ENCODE measurements at regions not wholly inside any gene's neighbourhood (a gene's known extent, or its start where the extent isn't known, plus 50 kb on each side); places are given as distances from the start of the nearest gene placed in this dataset.

- no peak for DNase-seq
These were observed 1150.8 kb downstream of the SI start for GRCh38 chr3:163927521-163927920.

DNA sequence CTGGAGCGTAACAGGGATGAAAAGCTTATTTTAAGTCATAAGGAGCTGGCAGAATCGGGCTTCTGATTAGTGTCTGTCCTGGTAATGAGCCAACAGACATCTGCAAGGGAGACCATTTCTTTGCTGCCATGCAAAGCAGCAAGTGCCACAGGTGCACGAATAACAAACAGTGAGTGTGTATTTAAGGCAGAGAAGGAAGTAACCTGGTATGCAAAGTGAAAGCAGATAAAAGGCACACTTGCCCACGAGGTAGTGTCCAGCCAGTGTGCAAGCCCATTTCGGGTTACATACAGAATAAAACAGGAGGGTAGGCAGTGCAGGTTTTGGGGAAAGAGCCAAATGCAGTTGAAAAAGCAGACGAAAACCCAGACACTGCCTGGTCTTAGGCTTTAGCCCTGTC is 1153.7 kb downstream of the SI start:
- no peak for DNase-seq

DNA sequence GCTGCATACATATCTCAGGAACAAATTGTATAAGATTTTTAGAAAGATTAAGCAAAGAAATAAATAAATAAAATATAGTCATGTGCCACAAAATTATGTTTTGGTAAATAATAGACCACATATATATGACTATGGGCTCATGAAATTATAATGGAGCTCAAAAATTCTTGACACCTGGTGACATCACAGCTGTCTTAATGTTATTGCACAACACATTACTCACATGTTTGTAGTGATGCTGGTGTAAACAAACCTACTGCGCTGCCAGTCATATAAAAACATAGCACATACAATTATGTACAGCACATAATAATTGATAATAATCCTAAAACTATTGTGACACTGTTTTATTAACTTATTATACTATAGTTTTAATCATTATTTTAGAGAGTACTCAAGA is 1159.1 kb downstream of the SI start:
- no peak for DNase-seq

- no peak for DNase-seq
These were observed 1161.4 kb downstream of the SI start for GRCh38 chr3:163916596-163917560.

GRCh38 chr3:163915280-163915679 is 1163.0 kb downstream of the SI start:
- DNase-seq: no peak

GRCh38 chr3:163914567-163914966 is 1163.7 kb downstream of the SI start:
- no peak for DNase-seq

- no peak for DNase-seq
These were observed 1186.5 kb downstream of the SI start for GRCh38 chr3:163891771-163892170.

- DNase-seq: no peak
These were observed 1187.6 kb downstream of the SI start for GRCh38 chr3:163890661-163891060.

- no peak for DNase-seq
These were observed 1199.1 kb downstream of the SI start for GRCh38 chr3:163879172-163879571.

DNA sequence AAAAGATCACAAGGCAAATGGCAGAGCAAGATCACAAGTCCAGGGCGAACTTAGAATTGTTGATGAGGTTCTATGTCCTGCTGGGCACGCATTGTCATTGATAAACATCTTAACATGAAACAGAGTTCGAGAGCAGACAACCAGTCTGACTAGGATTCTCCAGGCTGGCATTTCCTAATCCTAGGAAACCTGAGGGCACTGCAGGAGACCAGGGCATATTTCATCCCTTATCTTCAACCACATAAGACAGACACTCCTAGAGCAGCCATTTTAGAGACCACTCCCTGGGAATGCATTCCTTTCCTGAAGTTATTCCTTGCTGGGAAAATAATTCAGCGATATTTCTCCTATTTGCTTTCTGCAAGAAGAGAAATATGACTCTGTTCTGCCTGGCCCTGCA is 1199.9 kb downstream of the SI start:
- DNase-seq: no peak

- no peak for DNase-seq
These were observed 1200.5 kb downstream of the SI start for GRCh38 chr3:163877805-163878204.

GRCh38 chr3:163863146-163863545 is 1215.2 kb downstream of the SI start:
- DNase-seq: no peak

DNA sequence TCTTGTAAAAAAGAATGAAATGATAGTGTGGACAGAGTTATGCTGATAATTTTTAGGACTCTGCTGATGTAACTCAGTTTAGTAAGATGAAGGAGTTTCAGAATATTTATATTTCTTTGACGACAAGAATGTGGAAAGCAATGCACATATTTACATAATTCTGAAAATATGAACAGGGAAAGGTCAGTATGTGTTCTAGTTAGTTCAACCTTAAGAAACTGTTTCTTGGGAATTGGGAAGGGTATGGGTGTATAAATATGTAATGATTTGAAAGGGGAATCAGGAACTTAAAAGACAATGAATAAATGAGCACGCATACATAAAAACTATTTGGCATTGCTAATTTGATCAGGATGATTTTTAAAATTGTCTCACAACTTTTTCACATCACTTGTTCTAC is 1226.1 kb downstream of the SI start:
- no peak for DNase-seq

DNA sequence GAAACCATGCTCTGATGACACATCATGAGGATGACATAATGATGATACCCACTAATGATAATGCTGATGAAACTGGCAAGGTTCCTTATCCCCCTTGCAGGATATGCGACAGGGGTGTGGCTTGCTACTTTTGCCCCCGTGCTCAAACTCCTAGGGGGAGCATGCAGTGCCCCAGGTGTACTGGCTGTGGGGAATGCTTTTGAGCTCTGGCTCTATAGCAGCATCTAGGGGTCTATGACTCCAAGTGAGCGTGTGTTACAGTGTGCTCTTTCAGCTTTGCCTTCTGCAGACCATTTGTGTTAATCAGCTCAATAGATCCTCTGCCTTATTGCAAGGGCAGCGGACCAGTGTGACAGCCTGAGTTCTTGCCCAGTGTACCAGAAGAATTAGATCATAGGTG is 1239.5 kb downstream of the SI start:
- no peak for DNase-seq

DNA sequence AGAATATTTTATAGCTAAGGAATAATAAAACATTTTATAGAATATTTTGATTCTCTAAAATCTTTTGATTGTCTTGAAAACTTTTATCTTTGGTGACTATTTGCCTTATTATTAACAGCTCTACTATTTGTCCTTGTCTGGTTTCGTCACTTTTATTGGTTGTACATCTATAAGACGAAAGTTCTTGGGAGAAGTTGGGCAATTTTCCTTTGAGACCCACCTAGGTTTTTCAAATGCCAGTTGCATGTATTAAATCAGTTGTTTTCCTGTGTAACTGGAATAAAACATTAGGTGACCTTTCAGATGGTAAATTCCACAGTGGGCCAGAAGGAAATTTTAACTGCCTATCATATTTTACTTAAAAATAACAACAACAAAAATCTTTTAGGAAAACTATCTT is 1245.7 kb downstream of the SI start:
- no peak for DNase-seq

GRCh38 chr3:163821841-163822240 is 1256.5 kb downstream of the SI start:
- no peak for DNase-seq

DNA sequence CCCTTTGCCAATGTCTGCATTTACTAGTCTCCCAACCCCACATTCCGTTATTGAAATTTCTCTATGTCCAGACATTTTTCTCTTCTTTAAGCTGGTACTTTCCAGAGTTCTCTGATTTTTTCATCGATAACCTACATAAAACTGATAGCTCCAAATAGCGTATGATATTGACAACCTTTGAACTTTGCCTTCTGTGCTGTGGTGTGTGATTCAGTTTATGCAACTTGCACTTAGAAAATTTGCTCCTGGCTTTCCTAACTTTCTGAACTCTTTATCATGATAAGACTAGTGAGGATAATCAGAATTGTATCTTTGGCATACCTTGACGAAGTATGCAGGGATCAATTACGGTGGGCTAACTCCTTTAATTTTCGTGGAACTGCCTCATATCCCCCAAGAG is 1261.3 kb downstream of the SI start:
- DNase-seq: no peak

DNA sequence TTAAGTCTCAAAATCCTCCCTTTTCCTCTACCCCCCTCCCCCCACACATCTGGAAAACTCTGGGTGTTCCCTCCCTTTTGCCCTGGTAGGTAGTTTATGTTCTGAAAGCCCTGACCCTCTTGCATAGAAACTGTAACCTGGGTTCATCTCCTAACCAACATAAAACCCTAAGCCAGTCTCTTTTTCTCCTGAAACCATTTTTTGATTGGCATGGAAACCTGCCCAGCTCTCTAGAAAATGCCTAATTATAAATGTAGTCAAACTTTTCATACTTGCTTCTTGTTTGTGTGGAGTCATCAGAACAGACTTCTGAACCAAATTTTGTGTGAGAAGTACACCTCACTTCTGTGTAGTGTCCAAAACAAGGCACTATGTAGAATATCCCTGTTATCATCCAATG is 1264.4 kb downstream of the SI start:
- DNase-seq: no peak

GRCh38 chr3:163812006-163812405 is 1266.3 kb downstream of the SI start:
- DNase-seq: no peak

DNA sequence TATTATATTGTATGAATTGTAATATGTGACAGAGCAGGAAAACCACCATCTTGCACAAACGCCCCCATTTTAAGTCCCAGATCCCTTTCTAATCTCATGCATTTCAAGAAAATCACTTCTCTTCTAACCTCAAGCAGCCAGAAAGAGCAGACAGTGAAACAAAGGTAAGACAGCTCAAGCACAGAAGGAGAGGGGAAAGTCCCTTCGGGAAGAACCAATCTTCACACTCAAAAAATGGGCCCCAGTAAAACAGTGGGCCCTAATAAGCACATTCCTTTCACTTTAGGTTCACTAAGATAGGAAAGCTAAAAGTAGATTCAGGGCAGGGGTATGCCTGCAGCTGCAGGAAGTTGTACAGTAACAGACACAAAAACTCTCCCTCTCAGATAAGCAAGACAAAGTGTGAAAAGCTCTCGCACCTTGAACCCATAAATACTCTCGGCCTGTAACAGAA is 1268.7 kb downstream of the SI start:
- DNase-seq: no peak

DNA sequence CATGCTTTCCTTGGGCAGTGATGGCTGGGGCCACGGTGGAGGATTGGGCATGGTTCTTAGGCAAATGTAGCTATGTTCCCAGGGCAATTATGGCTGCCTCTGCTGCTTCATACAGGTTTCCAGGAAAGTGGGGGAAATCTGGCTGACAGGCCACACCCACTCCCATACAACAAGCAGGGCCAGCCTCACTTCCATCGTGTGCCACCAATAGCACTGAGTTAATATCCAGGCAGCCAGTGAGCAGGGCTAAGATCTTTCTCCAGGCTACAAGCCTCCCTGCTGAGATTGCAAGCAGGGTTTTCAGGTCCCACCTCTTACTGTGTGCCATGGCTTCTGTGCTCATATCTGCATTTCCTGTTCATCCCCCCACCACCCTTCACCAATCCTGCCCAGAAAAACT is 1291.9 kb downstream of the SI start:
- no peak for DNase-seq

DNA sequence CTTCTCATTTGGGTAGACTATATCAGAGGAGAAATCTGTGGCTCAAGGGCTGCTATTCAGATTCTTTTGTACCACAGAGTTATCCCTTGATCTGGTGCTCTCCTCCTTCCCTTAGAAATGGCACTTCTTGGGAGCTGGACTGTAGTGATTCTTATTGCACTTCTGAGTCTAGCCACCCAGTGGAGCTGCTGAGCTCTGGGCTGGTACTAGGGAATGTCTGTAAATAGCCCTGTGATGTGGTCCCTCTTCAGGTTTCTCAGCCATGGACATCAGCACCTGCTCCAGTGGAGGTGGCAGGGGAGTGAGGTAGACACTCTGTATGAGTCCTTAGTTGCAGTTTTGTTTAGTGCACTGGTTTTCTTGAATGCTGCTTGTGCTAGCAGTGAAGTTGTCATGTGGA is 1292.6 kb downstream of the SI start:
- DNase-seq: no peak

DNA sequence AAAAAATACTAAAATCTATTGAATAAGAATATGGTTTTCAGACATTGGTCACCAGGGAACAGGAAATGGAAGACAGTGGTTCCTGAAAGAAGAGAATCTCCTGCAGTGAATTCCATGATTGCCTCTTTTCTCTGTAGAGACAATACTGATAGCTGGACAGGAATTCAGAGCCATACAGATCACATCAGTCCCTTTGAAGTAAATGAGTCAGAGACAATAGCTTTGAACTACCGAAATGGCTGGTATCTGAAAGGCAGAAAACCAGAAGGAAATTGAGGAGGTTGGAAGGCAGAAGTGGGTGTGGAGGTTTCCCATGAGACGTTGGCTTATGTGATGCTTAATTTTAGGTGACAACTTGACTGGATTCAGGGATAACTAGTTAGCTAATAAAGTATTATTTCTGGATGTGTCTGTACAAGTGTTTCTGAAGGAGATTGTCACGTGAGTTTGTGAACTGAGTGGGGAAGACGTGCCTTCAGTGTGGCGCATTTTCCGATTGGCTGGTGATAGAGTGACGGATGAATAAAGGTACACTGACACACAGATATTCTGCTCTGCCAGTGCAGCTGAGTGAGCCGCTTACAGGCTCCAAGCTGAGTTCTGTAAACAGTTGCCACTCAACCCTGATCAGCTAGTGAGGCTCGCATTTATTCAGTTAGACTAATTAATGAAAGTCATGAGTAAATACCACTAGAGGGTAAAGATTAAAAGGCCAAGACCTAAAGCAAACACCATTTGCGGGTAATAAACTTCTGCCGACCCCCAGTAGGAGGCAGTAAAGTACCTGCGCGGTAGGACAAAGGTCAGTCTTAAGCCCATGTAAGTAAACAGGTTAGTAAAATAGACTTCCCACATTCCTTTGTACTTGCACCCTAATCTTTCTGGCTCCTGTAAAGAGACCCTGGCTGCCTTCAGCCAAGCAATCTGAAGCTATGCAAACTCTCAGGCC is 1298.6 kb downstream of the SI start:
- no peak for DNase-seq

DNA sequence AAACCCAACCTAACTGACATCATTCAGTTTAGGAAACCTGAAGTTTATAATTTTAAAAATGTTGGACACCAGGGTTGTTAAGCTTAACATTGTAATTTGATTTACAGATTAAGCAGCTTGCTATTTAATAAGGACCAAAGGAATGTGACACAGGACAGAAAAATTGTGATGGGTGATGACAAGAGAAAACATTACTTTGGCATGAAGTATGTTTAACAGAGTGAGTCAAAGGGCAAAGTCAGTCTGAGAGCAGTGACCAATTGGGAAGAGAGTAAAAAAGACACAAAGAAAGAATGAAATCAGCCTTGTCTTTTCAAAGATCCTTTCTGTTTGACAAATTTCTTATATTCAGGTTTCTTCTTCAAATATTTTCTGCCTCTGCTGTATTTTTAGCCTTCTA is 1301.6 kb downstream of the SI start:
- no peak for DNase-seq
